NB4 (cell line): ENCODE measurements at regions not wholly inside any gene's neighbourhood (a gene's known extent, or its start where the extent isn't known, plus 50 kb on each side); places are given as distances from the start of the nearest gene placed in this dataset.

Experiments used
- CTCF ChIP-seq: IDR thresholded peaks from one replicate; pipeline ENCODE4 v1.5.1; 2012; ENCODE audit warnings: low read depth, low read length
- MAX ChIP-seq: IDR thresholded peaks from 2 replicates; pipeline ENCODE4 v1.6.1; 2011; ENCODE audit warnings: low read depth, low read length

- TF ChIP-seq CTCF = no peak
- TF ChIP-seq MAX = no peak
Measured at GRCh38 chr6:25064006-25064405, 128.2 kb upstream of the RIPOR2 start.
